HCT116 (cell line): ENCODE measurements at regions not wholly inside any gene's neighbourhood (a gene's known extent, or its start where the extent isn't known, plus 50 kb on each side); places are given as distances from the start of the nearest gene placed in this dataset.

ENCODE experiments used
- CBX3 ChIP-seq: IDR thresholded peaks from 2 replicates; pipeline ENCODE4 v1.6.1; 2012; ENCODE audit warnings: low read depth
- ELF1 ChIP-seq: IDR thresholded peaks from 2 replicates; pipeline ENCODE4 v1.6.1; 2012; ENCODE audit warnings: low read depth, borderline replicate concordance
- EZH2 ChIP-seq: fragments of 200-600 bp; sonication (generic); IDR thresholded peaks from 2 replicates; pipeline ENCODE4 v1.6.1; 2017; ENCODE audit warnings: antibody characterized with exemption, mixed run types
- EZH2phosphoT487 ChIP-seq: fragments of 200-600 bp; IDR thresholded peaks from 2 replicates; pipeline ENCODE4 v1.6.1; 2018; ENCODE audit warnings: antibody characterized with exemption, borderline replicate concordance
- POLR2A ChIP-seq: IDR thresholded peaks from 2 replicates; pipeline ENCODE4 v1.7.0; 2011; ENCODE audit warnings: borderline replicate concordance; ENCODE audit not compliant: insufficient read depth, insufficient read length; ENCODE audit errors: extremely low read depth
- POLR2AphosphoS5 ChIP-seq: IDR thresholded peaks from 2 replicates; pipeline ENCODE4 v1.6.1; 2011; ENCODE audit warnings: mild to moderate bottlenecking, low read depth, low read length, moderate library complexity
- RAD21 ChIP-seq: IDR thresholded peaks from 2 replicates; pipeline ENCODE4 v1.6.1; 2012; ENCODE audit warnings: low read depth, mild to moderate bottlenecking
- SIN3A ChIP-seq: IDR thresholded peaks from 2 replicates; pipeline ENCODE4 v1.6.1; 2012; ENCODE audit warnings: low read depth
- SP1 ChIP-seq: IDR thresholded peaks from 2 replicates; pipeline ENCODE4 v1.6.1; 2012; ENCODE audit warnings: low read depth
- TF ChIP-seq, protein P1 (sequence below), 3 experiments: fragments of 200-600 bp in 1 of 3; sonication (generic) in 1 of 3; IDR thresholded peaks in 2 of 3; conservative IDR thresholded peaks in 1 of 3; 2 replicates each; pipeline ENCODE4 v1.5.1; 2012 to 2017; ENCODE audit warnings: low read depth in 2 of 3, low read length in 2 of 3, antibody characterized with exemption in 1 of 3, borderline replicate concordance in 1 of 3, control low read depth in 1 of 3, mild to moderate bottlenecking in 1 of 3, mixed read lengths in 1 of 3, mixed run types in 1 of 3, moderate library complexity in 1 of 3; ENCODE audit not compliant: insufficient read depth in 1 of 3
- TF ChIP-seq, protein P2 (sequence below): IDR thresholded peaks from 2 replicates; pipeline ENCODE4 v1.6.1; 2012; ENCODE audit warnings: low read depth

- no peak for TF ChIP-seq POLR2AphosphoS5
- TF ChIP-seq RAD21, result peak; percentile 71
- TF ChIP-seq ELF1, result no peak
- TF ChIP-seq, protein P1, sequence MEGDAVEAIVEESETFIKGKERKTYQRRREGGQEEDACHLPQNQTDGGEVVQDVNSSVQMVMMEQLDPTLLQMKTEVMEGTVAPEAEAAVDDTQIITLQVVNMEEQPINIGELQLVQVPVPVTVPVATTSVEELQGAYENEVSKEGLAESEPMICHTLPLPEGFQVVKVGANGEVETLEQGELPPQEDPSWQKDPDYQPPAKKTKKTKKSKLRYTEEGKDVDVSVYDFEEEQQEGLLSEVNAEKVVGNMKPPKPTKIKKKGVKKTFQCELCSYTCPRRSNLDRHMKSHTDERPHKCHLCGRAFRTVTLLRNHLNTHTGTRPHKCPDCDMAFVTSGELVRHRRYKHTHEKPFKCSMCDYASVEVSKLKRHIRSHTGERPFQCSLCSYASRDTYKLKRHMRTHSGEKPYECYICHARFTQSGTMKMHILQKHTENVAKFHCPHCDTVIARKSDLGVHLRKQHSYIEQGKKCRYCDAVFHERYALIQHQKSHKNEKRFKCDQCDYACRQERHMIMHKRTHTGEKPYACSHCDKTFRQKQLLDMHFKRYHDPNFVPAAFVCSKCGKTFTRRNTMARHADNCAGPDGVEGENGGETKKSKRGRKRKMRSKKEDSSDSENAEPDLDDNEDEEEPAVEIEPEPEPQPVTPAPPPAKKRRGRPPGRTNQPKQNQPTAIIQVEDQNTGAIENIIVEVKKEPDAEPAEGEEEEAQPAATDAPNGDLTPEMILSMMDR (IDR thresholded peaks at IDR 0.05 in 2 of 3, conservative IDR thresholded peaks at IDR 0.05 in 1 of 3; ENCODE audit: borderline replicate concordance in 1 of 3, insufficient read depth in 1 of 3, low read depth in 2 of 3, low read length in 2 of 3), result peak; percentile 27 to 69 (median 48); a peak in 3 of 6 replicates
- TF ChIP-seq, protein P2, sequence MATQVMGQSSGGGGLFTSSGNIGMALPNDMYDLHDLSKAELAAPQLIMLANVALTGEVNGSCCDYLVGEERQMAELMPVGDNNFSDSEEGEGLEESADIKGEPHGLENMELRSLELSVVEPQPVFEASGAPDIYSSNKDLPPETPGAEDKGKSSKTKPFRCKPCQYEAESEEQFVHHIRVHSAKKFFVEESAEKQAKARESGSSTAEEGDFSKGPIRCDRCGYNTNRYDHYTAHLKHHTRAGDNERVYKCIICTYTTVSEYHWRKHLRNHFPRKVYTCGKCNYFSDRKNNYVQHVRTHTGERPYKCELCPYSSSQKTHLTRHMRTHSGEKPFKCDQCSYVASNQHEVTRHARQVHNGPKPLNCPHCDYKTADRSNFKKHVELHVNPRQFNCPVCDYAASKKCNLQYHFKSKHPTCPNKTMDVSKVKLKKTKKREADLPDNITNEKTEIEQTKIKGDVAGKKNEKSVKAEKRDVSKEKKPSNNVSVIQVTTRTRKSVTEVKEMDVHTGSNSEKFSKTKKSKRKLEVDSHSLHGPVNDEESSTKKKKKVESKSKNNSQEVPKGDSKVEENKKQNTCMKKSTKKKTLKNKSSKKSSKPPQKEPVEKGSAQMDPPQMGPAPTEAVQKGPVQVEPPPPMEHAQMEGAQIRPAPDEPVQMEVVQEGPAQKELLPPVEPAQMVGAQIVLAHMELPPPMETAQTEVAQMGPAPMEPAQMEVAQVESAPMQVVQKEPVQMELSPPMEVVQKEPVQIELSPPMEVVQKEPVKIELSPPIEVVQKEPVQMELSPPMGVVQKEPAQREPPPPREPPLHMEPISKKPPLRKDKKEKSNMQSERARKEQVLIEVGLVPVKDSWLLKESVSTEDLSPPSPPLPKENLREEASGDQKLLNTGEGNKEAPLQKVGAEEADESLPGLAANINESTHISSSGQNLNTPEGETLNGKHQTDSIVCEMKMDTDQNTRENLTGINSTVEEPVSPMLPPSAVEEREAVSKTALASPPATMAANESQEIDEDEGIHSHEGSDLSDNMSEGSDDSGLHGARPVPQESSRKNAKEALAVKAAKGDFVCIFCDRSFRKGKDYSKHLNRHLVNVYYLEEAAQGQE, result no peak
- TF ChIP-seq EZH2, result no peak
- no peak for TF ChIP-seq EZH2phosphoT487
- no peak for TF ChIP-seq POLR2A
- no peak for TF ChIP-seq SP1
- no peak for TF ChIP-seq CBX3
- TF ChIP-seq SIN3A, result no peak
Observed at GRCh38 chr5:91928754-91929521, 545.8 kb upstream of the ARRDC3 start.
